GM12878 (cell line): ENCODE measurements at regions not wholly inside any gene's neighbourhood (a gene's known extent, or its start where the extent isn't known, plus 50 kb on each side); places are given as distances from the start of the nearest gene placed in this dataset.

Source experiments
- ATAC-seq: fragments of 200-7000 bp; cut with Tn5 transposase; 3 replicates; pipeline ENCODE4 v1.9.1; 2020; ENCODE audit warnings: mild to moderate bottlenecking, moderate library complexity
- BruUV-seq: library from RNA; stranded (reverse); fragments of 400-500 nt; replicated peaks from 2 replicates; lab custom pipeline; 2021; lab: Mats Ljungman, UMichigan
- CTCF ChIA-PET: fragments of 300-600 bp; sonication (Branson Sonifier 250); formaldehyde crosslinking; extraction: SDS; loops from one replicate; lab custom pipeline; 2021; ENCODE audit warnings: inconsistent platforms; lab: Yijun Ruan, JAX
- POLR2A ChIA-PET: fragments of 350-600 bp; formaldehyde crosslinking; extraction: SDS; loops from one replicate; lab custom pipeline; 2021; ENCODE audit warnings: inconsistent platforms; lab: Charles Lee
- RAD21 ChIA-PET: fragments of 300-600 bp; sonication (Branson Sonifier 250); formaldehyde crosslinking; loops from one replicate; lab custom pipeline; 2023; ENCODE audit warnings: antibody characterized with exemption; ENCODE audit not compliant: unreplicated experiment; lab: Charles Lee
- SMC1A ChIA-PET: fragments of 300-600 bp; sonication (Branson Sonifier 250); formaldehyde crosslinking; loops from one replicate; lab custom pipeline; 2023; ENCODE audit not compliant: unreplicated experiment, uncharacterized antibody; lab: Charles Lee
- DNase-seq: peaks from one replicate; pipeline ENCODE4 v3.0.0-alpha.2; 2011; ENCODE audit warnings: low read depth, low spot score
- FAIRE-seq: peaks from 3 replicates; lab custom pipeline; 2011; peaks lifted over from hg19 to GRCh38; lab: Jason Lieb, UNC
- H2AFZ ChIP-seq: 2 replicates; pipeline ENCODE4 v1.6.0; 2011; ENCODE audit warnings: low read depth, low read length, control low read depth; ENCODE audit not compliant: control insufficient read depth
- H3K27ac ChIP-seq: 2 replicates; pipeline ENCODE4 v1.5.1; 2011; ENCODE audit warnings: control low read depth; ENCODE audit not compliant: control insufficient read depth, insufficient read depth
- H3K27me3 ChIP-seq, 2 experiments: replicated peaks in 1 of 2; 2 replicates each; pipeline versions ENCODE4 v1.6.0 to v1.6.1; 2011; ENCODE audit warnings: low read length in 1 of 2; ENCODE audit not compliant: control insufficient read depth in 2 of 2, insufficient read depth in 2 of 2
- H3K36me3 ChIP-seq, 2 experiments: 2 replicates each; pipeline ENCODE4 v1.5.1; 2011; ENCODE audit warnings: low read length in 1 of 2; ENCODE audit not compliant: control insufficient read depth in 2 of 2, insufficient read depth in 2 of 2
- H3K4me1 ChIP-seq: 2 replicates; pipeline ENCODE4 v1.6.1; 2011; ENCODE audit warnings: mild to moderate bottlenecking, low read length, moderate library complexity, mixed read lengths; ENCODE audit not compliant: control insufficient read depth, insufficient read depth
- H3K4me2 ChIP-seq: 2 replicates; pipeline ENCODE4 v1.6.0; 2011; ENCODE audit warnings: control low read depth; ENCODE audit not compliant: control insufficient read depth, insufficient read depth
- H3K4me3 ChIP-seq: fragments of 200-600 bp; sonication (generic); 2 replicates; pipeline ENCODE4 v1.5.1; 2016
- H3K79me2 ChIP-seq: 2 replicates; pipeline ENCODE4 v1.6.0; 2011; ENCODE audit warnings: low read length; ENCODE audit not compliant: control insufficient read depth, insufficient read depth
- H3K9ac ChIP-seq: 2 replicates; pipeline ENCODE4 v1.8.0; 2011; ENCODE audit warnings: low read length, control low read depth, mixed read lengths; ENCODE audit not compliant: control insufficient read depth, insufficient read depth
- H3K9me3 ChIP-seq: replicated peaks from 3 replicates; pipeline ENCODE4 v1.5.1; 2011; ENCODE audit warnings: mild to moderate bottlenecking, low read length; ENCODE audit not compliant: control insufficient read depth, insufficient read depth
- H4K20me1 ChIP-seq: 2 replicates; pipeline ENCODE4 v1.6.0; 2011; ENCODE audit not compliant: control insufficient read depth, insufficient read depth
- CBX5 ChIP-seq: sonication (generic); IDR thresholded peaks from 2 replicates; pipeline ENCODE4 v1.6.1; 2016; ENCODE audit warnings: low read depth, moderate library complexity, mild to moderate bottlenecking, inconsistent platforms
- CHD2 ChIP-seq: IDR thresholded peaks from 2 replicates; pipeline ENCODE4 v1.6.1; 2011; ENCODE audit warnings: low read depth, low read length, improper control_type of control experiment, borderline replicate concordance
- MXI1 ChIP-seq: fragments of 150-350 bp; IDR thresholded peaks from 2 replicates; pipeline ENCODE4 v1.6.1; 2011; ENCODE audit warnings: low read depth, mild to moderate bottlenecking, inconsistent platforms, low read length, improper control_type of control experiment
- NKRF ChIP-seq: fragments of 450-650 bp; conservative IDR thresholded peaks from 2 replicates; pipeline ENCODE4 v1.6.1; 2017; ENCODE audit warnings: mild to moderate bottlenecking, moderate library complexity
- POLR2AphosphoS5 ChIP-seq: IDR thresholded peaks from 2 replicates; pipeline ENCODE4 v1.6.1; 2011; ENCODE audit warnings: mild to moderate bottlenecking, low read length, inconsistent platforms
- PRDM15 ChIP-seq: fragments of 450-650 bp; formaldehyde crosslinking; IDR thresholded peaks from 2 replicates; pipeline ENCODE4 v1.4.0; 2020; ENCODE audit warnings: mild to moderate bottlenecking, moderate library complexity
- WRNIP1 ChIP-seq: IDR thresholded peaks from 2 replicates; pipeline ENCODE4 v1.6.1; 2011; ENCODE audit warnings: low read depth, low read length, improper control_type of control experiment, borderline replicate concordance
- ZBTB4 ChIP-seq: fragments of 450-650 bp; formaldehyde crosslinking; IDR thresholded peaks from 2 replicates; pipeline ENCODE4 v1.4.0; 2022; ENCODE audit warnings: mild to moderate bottlenecking, moderate library complexity
- ZBTB40 ChIP-seq: fragments of 450-650 bp; IDR thresholded peaks from 2 replicates; pipeline ENCODE4 v1.6.1; 2016; ENCODE audit warnings: mild to moderate bottlenecking, moderate library complexity, borderline replicate concordance
- WGBS: methylation state at CpG from one replicate; pipeline ENCODE4 v1.1.6; 2016; ENCODE audit warnings: low lambda C conversion rate; ENCODE audit not compliant: insufficient replicate concordance, insufficient coverage; ENCODE audit errors: missing lambda C conversion rate; 5-methylcytosine and 5-hydroxymethylcytosine counted together
- in situ Hi-C: fragments of 300-500 bp; cut with MboI; formaldehyde crosslinking; loops from 9 replicates; pipeline ENCODE4 v1.14.3; 2018; ENCODE audit warnings: mixed read lengths
- intact Hi-C: fragments of 100-400 bp; cut with micrococcal nuclease; formaldehyde crosslinking; loops from one replicate; pipeline ENCODE4 v1.14.2; 2022; ENCODE audit not compliant: unreplicated experiment

- no peak for TF ChIP-seq ZBTB40
- TF ChIP-seq POLR2AphosphoS5, result no peak
- no peak for TF ChIP-seq WRNIP1
- TF ChIP-seq ZBTB4 (CRISPR knock-in tag), result no peak
- no peak for TF ChIP-seq CBX5
These were observed 364.4 kb downstream of the CD109 start (continued) for GRCh38 chr6:74060354-74060753.

- RAD21 ChIA-PET, result no interaction called here
- CTCF ChIA-PET, result interaction anchor here (2.7 kb wide), 1 partner anchor 34 kb away, joined by 7 read pairs; no protein-coding TSS in a partner anchor
- H2AFZ ChIP-seq, result no peak overlapping the region
- H3K36me3 ChIP-seq, result no peaks in the 10 kb centered on the region
- no peak for ATAC-seq
- SMC1A ChIA-PET, result no interaction called here
- no peaks in the 10 kb centered on the region for H3K79me2 ChIP-seq
- H3K9me3 ChIP-seq, result no peaks in the 10 kb centered on the region
- 0% methylated on average over 2 of the region's 2 CpGs for WGBS
- H3K27ac ChIP-seq, result no peak overlapping the region
- no peaks in the 10 kb centered on the region; a peak in 1 of 4 replicates for H3K27me3 ChIP-seq
- POLR2A ChIA-PET, result no interaction called here
- intact Hi-C loops, result no loop called here
- H3K4me1 ChIP-seq, result no peaks in the 10 kb centered on the region
- H3K9ac ChIP-seq, result no peak overlapping the region
- no TSS peak for BruUV-seq
- DNase-seq, result no peak
- H3K4me2 ChIP-seq, result no peak overlapping the region
- in situ Hi-C loops, result no loop called here
- no peak for FAIRE-seq
- no peaks in the 10 kb centered on the region for H4K20me1 ChIP-seq
- H3K4me3 ChIP-seq, result no peak overlapping the region
- no peak for TF ChIP-seq CHD2
- no peak for TF ChIP-seq MXI1
- TF ChIP-seq NKRF, result no peak
- TF ChIP-seq PRDM15 (CRISPR knock-in tag), result no peak
These were observed 362.6 kb downstream of the CD109 start for GRCh38 chr6:74058606-74059005.
